Renal cortical epithelial cell (primary cell): ENCODE measurements at regions not wholly inside any gene's neighbourhood (a gene's known extent, or its start where the extent isn't known, plus 50 kb on each side); places are given as distances from the start of the nearest gene placed in this dataset.

Source experiments
- DNase-seq: peaks from one replicate; pipeline ENCODE4 v3.0.0-alpha.2; 2011; ENCODE audit warnings: low read depth

- no peak for DNase-seq
Measured at GRCh38 chr3:36269274-36269673, 111.0 kb upstream of the STAC start.

- no peak for DNase-seq
Measured at GRCh38 chr3:36282766-36283165, 97.5 kb upstream of the STAC start.

GRCh38 chr3:36295296-36295695 lies 85.0 kb upstream of the STAC start:
- no peak for DNase-seq

DNA sequence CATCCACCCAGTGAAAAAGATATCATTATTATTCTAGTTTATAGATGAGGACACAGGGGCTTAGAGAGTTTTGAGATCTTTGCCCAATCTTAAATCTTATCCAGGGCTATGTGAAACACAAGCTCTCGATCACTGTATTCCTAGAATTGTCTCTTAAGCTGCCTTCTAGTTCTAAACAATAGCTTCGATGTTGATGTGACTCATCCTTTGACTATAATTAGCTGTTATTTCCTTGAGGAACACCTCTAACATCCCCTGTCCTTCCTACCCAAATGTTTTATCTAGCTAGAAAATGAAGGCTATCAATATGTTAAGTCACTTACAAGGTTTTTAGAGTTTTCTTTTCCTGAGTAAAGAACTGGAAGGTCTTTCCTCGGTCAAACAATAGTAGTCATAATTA lies 83.1 kb upstream of the STAC start:
- DNase-seq, result peak; percentile 39

DNA sequence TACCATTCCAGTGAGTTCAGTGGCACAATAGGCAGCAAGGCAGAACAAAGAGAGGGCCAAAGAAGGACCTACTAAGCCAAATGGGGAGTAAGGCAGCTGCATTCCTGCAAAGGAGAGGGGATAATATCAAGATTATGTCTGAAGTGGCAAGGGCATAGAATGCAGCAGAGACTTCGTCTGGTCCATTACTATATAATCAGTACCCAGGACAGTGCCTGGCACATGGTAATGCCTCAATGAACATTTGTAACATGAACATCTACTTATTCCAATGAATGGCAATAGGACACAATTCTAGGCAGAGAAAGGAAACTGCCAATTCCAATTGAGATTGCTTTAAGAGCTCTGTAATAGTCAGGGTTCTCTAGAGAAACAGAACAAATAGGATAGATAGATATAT lies 82.1 kb upstream of the STAC start:
- no peak for DNase-seq

DNA sequence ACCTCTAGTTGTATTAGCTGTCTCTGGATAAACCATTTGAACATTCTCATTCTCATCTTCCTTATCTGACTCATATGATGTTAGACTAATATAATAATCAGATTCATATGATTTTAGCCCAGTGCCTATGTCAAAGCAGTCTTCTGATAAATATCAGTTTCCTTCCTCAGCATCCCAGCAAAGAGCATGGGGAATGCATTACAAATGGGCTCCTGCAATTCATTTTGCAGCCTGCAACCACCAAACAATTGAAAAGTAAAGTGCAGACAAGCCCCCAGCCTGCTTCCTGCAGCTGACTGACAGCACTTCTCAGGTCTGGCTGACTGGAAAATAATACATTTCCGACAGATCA lies 78.2 kb upstream of the STAC start:
- no peak for DNase-seq

DNA sequence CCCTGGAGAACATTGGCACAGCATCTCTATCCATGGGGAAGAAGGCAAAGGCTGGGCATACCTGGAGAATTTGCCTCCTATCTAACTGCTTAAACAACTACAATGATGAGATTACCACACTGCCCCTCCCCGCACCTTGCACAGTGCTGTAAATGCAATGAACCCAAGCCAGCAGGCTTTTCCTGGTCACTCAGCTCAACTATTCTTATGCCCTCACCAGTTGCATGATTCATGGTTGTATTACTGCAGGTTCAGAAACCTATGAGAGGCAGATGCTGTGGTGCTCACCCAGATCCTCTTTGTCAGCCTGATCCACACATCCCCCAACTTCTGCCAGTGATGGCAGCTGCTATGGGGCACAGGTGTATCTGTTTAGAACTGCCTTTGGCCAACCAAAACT lies 77.7 kb upstream of the STAC start:
- DNase-seq, result peak; percentile 85

DNA sequence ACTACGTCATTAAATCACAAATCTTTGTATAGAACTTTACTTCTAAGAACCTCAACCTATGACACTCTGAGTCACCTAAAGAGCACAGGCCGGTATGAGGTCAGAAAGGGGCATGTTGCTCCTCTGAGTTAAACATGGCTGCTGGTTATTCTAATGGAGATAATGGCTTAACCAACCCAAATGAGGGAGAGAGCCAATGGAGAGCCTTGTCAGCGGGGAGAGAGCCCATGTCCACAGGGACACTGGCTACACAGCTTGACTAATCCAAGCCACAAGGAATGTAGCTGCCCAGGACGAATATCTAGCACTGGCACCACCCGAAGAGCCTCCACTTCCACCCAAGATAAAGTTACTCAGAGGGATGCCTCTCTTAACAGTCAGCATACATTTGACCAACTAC lies 77.0 kb upstream of the STAC start:
- DNase-seq, result no peak

DNA sequence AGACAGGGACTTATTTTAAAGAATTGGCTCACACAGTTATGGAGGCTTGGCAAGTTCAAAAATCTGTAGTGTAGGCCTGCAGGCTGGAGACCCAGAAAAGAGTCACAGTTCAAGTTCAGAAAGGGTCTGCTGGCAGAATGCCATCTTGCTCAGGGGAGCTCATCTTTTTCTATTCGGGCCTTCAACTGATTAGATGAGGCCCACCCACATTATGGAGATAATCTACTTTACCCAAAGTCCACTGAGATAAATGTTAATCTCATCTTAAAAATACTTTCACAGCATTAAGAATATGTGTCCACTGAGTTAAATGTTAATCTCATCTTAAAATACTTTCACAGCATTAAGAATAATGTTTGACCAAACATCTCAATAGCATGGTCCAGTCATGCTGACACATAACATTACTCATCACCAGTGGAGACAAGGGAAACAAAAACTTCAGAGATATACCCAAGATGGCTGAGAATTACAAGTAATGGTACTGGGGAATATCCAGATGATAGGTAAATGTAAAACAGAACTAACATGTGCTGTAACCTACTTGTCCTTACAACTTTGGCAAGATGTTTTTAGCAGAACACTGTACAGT lies 74.3 kb upstream of the STAC start:
- DNase-seq, result peak; percentile 87

GRCh38 chr3:36309092-36309491 lies 71.2 kb upstream of the STAC start:
- DNase-seq, result no peak

DNA sequence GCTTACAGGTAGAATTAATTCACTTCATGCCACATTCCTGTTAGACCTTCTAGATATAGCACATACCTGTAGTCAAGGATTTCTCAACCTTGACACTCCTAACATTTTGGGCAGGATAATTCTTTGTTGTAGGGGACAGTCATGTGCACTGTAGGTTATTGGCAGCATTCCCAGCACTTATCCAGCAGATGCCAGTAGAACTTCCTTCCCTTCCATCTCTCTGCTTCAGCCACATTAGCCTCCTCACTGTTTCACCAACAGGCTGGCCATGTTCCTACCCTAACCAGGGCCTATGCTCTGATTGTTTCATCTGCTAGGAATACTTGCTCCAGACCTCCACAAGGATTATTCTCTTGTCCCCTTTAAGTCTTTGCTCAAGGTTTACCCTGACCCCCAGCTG lies 68.0 kb upstream of the STAC start:
- peak; percentile 18 for DNase-seq

DNA sequence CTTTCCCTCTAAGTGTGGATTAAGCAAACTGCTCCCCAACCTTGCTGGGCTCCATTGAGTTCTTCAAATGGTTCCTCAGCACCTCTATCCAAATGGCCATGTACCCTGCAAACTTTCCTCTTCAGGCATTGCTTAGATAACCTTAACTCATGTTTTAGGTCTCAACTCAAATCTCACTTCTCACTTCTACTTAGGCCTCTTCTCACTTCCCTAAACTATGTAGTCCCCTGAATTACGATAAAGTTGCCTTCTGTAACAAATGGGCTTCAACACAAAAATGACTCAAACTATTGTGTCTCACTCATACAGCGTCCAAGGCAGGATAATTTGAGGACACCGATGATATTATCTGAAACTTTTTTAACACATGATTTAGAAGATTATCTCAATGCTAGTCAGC lies 62.4 kb upstream of the STAC start:
- no peak for DNase-seq

DNA sequence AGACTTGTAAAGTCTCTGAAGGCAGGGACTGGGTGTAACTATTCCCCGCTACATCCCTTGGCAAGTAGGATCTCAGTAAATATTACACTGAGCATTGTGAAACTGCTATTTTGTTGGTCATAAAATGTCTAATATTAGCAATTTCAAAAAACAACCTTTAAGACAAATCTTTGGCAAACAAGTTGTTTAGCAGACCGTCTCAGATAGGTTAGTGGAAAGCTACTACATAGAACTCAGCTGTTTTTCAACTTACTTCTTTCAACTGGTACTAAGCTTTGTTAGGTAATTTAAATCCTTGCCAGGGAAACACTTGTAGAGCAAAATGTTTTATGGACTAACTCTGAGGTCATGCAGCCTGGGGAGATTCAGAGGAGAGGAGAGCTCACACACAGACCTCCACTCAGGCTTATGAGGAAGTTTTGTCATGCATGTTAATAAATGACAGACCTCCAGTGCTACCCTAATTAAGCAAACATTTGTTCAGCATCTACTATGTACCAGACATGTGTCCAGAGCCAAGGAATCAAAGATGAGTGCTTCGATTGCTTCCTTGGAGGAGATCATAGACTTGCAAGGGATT lies 61.6 kb upstream of the STAC start:
- peak; percentile 89 for DNase-seq

- no peak for DNase-seq
Measured at GRCh38 chr3:36319680-36320079, 60.6 kb upstream of the STAC start.
